Skin epidermis (tissue), 12 donors: ENCODE measurements at regions not wholly inside any gene's neighbourhood (a gene's known extent, or its start where the extent isn't known, plus 50 kb on each side); places are given as distances from the start of the nearest gene placed in this dataset.
A peak's percentile ranks its signal among the peaks of the same experiment; 100 is the strongest.
"Not testable (repeated sequence)": the region's sequence is repeated elsewhere in the genome, so short reads cannot be mapped to it uniquely, and the experiment has no call there.

Source experiments
- H3K27ac ChIP-seq, 21 experiments: fragments of 200-600 bp; sonication (generic) in 11 of 21; one replicate each; pipeline ENCODE4 v1.5.0; 2020; ENCODE audit warnings: mild to moderate bottlenecking in 3 of 21, inconsistent platforms in 2 of 21, moderate library complexity in 2 of 21
- H3K4me3 ChIP-seq, 7 experiments: fragments of 200-600 bp; sonication (generic) in 2 of 7; one replicate each; pipeline ENCODE4 v1.5.0; 2020; ENCODE audit warnings: inconsistent platforms in 2 of 7, mild to moderate bottlenecking in 2 of 7, moderate library complexity in 1 of 7

GRCh38 chr1:185647597-185648267 is 86.5 kb upstream of the HMCN1 start:
- not testable (repeated sequence) for H3K4me3 ChIP-seq
- peak overlapping the region in 12 of 21 experiments; percentile 27 to 72 (median 48) for H3K27ac ChIP-seq

- Histone ChIP-seq H3K4me3 (no peak overlapping the region), H3K27ac (peak overlapping the region in 16 of 21 experiments; percentile 12 to 72 (median 52))
Measured at GRCh38 chr1:185646202-185646683, 87.9 kb upstream of the HMCN1 start.

- Histone ChIP-seq H3K27ac (peak overlapping the region in 12 of 21 experiments; percentile 11 to 72 (median 55)), H3K4me3 (no peak overlapping the region)
Measured at GRCh38 chr1:185645686-185646085, 88.5 kb upstream of the HMCN1 start.

- H3K4me3 ChIP-seq, result no peak overlapping the region
- H3K27ac ChIP-seq, result peak overlapping the region in 11 of 21 experiments; percentile 11 to 72 (median 36)
Measured at GRCh38 chr1:185645162-185645640, 89.0 kb upstream of the HMCN1 start.

- no peak overlapping the region for H3K4me3 ChIP-seq
- peak overlapping the region in 2 of 21 experiments; percentile 10 to 29 for H3K27ac ChIP-seq
Measured at GRCh38 chr1:185644531-185644930, 89.7 kb upstream of the HMCN1 start.

GRCh38 chr1:185636848-185637247 is 97.3 kb upstream of the HMCN1 start:
- H3K27ac ChIP-seq, result peak overlapping the region in 1 of 21 experiments; percentile 39
- H3K4me3 ChIP-seq, result no peak overlapping the region

GRCh38 chr1:185634704-185635103 is 99.5 kb upstream of the HMCN1 start:
- Histone ChIP-seq H3K27ac (no peak overlapping the region), H3K4me3 (no peak overlapping the region)

GRCh38 chr1:185632659-185633423 is 101.3 kb upstream of the HMCN1 start:
- Histone ChIP-seq H3K27ac (peak overlapping the region in 1 of 21 experiments; percentile 60), H3K4me3 (no peak overlapping the region)

GRCh38 chr1:185631843-185632242 is 102.3 kb upstream of the HMCN1 start:
- H3K27ac ChIP-seq, result no peak overlapping the region
- H3K4me3 ChIP-seq, result no peak overlapping the region

GRCh38 chr1:185627761-185628501 is 106.3 kb upstream of the HMCN1 start:
- H3K4me3 ChIP-seq, result no peak overlapping the region
- no peak overlapping the region for H3K27ac ChIP-seq

GRCh38 chr1:185627171-185627570 is 107.0 kb upstream of the HMCN1 start:
- H3K4me3 ChIP-seq, result no peak overlapping the region
- no peak overlapping the region for H3K27ac ChIP-seq

GRCh38 chr1:185626344-185626743 is 107.8 kb upstream of the HMCN1 start:
- Histone ChIP-seq H3K27ac (no peak overlapping the region), H3K4me3 (no peak overlapping the region)

GRCh38 chr1:185610954-185611353 is 123.2 kb upstream of the HMCN1 start:
- no peak overlapping the region for H3K4me3 ChIP-seq
- no peak overlapping the region for H3K27ac ChIP-seq

GRCh38 chr1:185608177-185608576 is 126.0 kb upstream of the HMCN1 start:
- Histone ChIP-seq H3K27ac (no peak overlapping the region), H3K4me3 (no peak overlapping the region)

- H3K4me3 ChIP-seq, result no peak overlapping the region
- no peak overlapping the region for H3K27ac ChIP-seq
Measured at GRCh38 chr1:185603158-185603557, 131.0 kb upstream of the HMCN1 start.

- Histone ChIP-seq H3K4me3 (no peak overlapping the region), H3K27ac (no peak overlapping the region)
Measured at GRCh38 chr1:185601189-185601588, 133.0 kb upstream of the HMCN1 start.

- no peak overlapping the region for H3K4me3 ChIP-seq
Measured at GRCh38 chr1:185600641-185601040, 133.6 kb upstream of the HMCN1 start.

GRCh38 chr1:185598332-185598731 is 135.9 kb upstream of the HMCN1 start:
- Histone ChIP-seq H3K27ac (no peak overlapping the region), H3K4me3 (no peak overlapping the region)

More at GRCh38 chr1:185600641-185601040, 133.6 kb upstream of the HMCN1 start:
- H3K27ac ChIP-seq, result no peak overlapping the region

- Histone ChIP-seq H3K27ac (peak overlapping the region in 1 of 21 experiments; percentile 64), H3K4me3 (no peak overlapping the region)
Measured at GRCh38 chr1:185595835-185596667, 138.1 kb upstream of the HMCN1 start.
